Left lung (tissue), 4 donors: ENCODE measurements at regions not wholly inside any gene's neighbourhood (a gene's known extent, or its start where the extent isn't known, plus 50 kb on each side); places are given as distances from the start of the nearest gene placed in this dataset.
A peak's percentile ranks its signal among the peaks of the same experiment; 100 is the strongest.

ENCODE experiments used
- ATAC-seq: fragments of 200-7000 bp; cut with Tn5 transposase; one replicate; pipeline ENCODE4 v1.9.1; 2020; ENCODE audit warnings: moderate library complexity
- DNase-seq, 4 donors: peaks; one replicate each; pipeline ENCODE4 v3.0.0-alpha.2; 2013 to 2020
- H3K27ac ChIP-seq, 2 donors: fragments of 200-600 bp; sonication (generic) in 1 of 2; one replicate each; pipeline versions ENCODE4 v1.5.0 to v1.8.0; 2020 to 2021
- H3K27me3 ChIP-seq, 2 donors: fragments of 200-600 bp; sonication (generic) in 1 of 2; one replicate each; pipeline versions ENCODE4 v1.5.0 to v1.8.0; 2020 to 2021
- H3K36me3 ChIP-seq, 2 donors: fragments of 200-600 bp; sonication (generic) in 1 of 2; one replicate each; pipeline versions ENCODE4 v1.5.0 to v1.8.0; 2020 to 2021
- H3K4me1 ChIP-seq, 2 donors: fragments of 200-600 bp; one replicate each; pipeline ENCODE4 v1.8.0; 2021
- H3K4me3 ChIP-seq, 2 donors: fragments of 200-600 bp; sonication (generic) in 1 of 2; one replicate each; pipeline versions ENCODE4 v1.5.0 to v1.8.0; 2020 to 2021; ENCODE audit warnings: mild to moderate bottlenecking in 1 of 2
- H3K9me3 ChIP-seq, 2 donors: fragments of 200-600 bp; sonication (generic) in 1 of 2; one replicate each; pipeline versions ENCODE4 v1.5.0 to v1.8.0; 2020 to 2021
- CTCF ChIP-seq, 2 donors: fragments of 200-600 bp; sonication (generic) in 1 of 2; IDR thresholded peaks; one replicate each; pipeline versions ENCODE4 v1.5.0 to v1.8.0; 2021; ENCODE audit warnings: antibody characterized with exemption in 2 of 2
- intact Hi-C, 2 donors: fragments of 100-400 bp; cut with DNase I; formaldehyde crosslinking; loops; one replicate each; pipeline versions ENCODE4 v1.11.2 to v1.14.2; 2022
- donor health status: DM: no; HTN: yes; CAD: no.
- donor health status: DM: no; HTN: no; CAD: no.

GRCh38 chr4:35250761-35251160, 993.6 kb downstream of the ARAP2 start:
- no peaks in the 10 kb centered on the region for H3K27me3 ChIP-seq
- no peak overlapping the region for H3K4me3 ChIP-seq
- no peaks in the 10 kb centered on the region for H3K9me3 ChIP-seq
- H3K36me3 ChIP-seq = no peaks in the 10 kb centered on the region
- H3K4me1 ChIP-seq = no peaks in the 10 kb centered on the region
- H3K27ac ChIP-seq = no peak overlapping the region
- DNase-seq (peak in 1 of 4 donors; percentile 2), ATAC-seq (no peak)
- intact Hi-C loops = no loop called here
- no peak for TF ChIP-seq CTCF (IDR thresholded peaks at IDR 0.05)

- DNase-seq = no peak
- ATAC-seq = no peak
- intact Hi-C loops = no loop called here
- H3K36me3 ChIP-seq = no peaks in the 10 kb centered on the region
- no peak overlapping the region for H3K27ac ChIP-seq
- H3K27me3 ChIP-seq = no peaks in the 10 kb centered on the region
- H3K4me3 ChIP-seq = no peak overlapping the region
- H3K4me1 ChIP-seq = no peaks in the 10 kb centered on the region
- TF ChIP-seq CTCF (IDR thresholded peaks at IDR 0.05) = no peak
- H3K9me3 ChIP-seq = no peaks in the 10 kb centered on the region
These were observed 992.2 kb downstream of the ARAP2 start for GRCh38 chr4:35252071-35252470.

- peak; percentile 32 for ATAC-seq
- Histone ChIP-seq H3K27me3 (no peaks in the 10 kb centered on the region), H3K4me3 (no peak overlapping the region), H3K27ac (no peak overlapping the region), H3K36me3 (no peaks in the 10 kb centered on the region), H3K9me3 (no peaks in the 10 kb centered on the region), H3K4me1 (no peaks in the 10 kb centered on the region)
- no peak for TF ChIP-seq CTCF (IDR thresholded peaks at IDR 0.05)
- intact Hi-C loops = no loop called here
- no peak for DNase-seq
These were observed 991.4 kb downstream of the ARAP2 start for GRCh38 chr4:35252866-35253265.

- H3K27ac ChIP-seq = no peak overlapping the region
- no peaks in the 10 kb centered on the region for H3K4me1 ChIP-seq
- TF ChIP-seq CTCF (IDR thresholded peaks at IDR 0.05) = no peak
- DNase-seq = no peak
- H3K4me3 ChIP-seq = no peak overlapping the region
- H3K27me3 ChIP-seq = no peaks in the 10 kb centered on the region
- intact Hi-C loops = no loop called here
- ATAC-seq = no peak
- H3K36me3 ChIP-seq = no peaks in the 10 kb centered on the region
- H3K9me3 ChIP-seq = no peaks in the 10 kb centered on the region
These were observed 991.0 kb downstream of the ARAP2 start for GRCh38 chr4:35253331-35253730.

- Histone ChIP-seq H3K27ac (no peak overlapping the region), H3K9me3 (peaks cover 0 to 2% of the 10 kb centered on the region in 2 donors), H3K27me3 (no peaks in the 10 kb centered on the region), H3K36me3 (no peaks in the 10 kb centered on the region), H3K4me3 (no peak overlapping the region), H3K4me1 (no peaks in the 10 kb centered on the region)
- peak; percentile 71 for ATAC-seq
- intact Hi-C loops = no loop called here
- TF ChIP-seq CTCF (IDR thresholded peaks at IDR 0.05) = no peak
- no peak for DNase-seq
These were observed 957.9 kb downstream of the ARAP2 start for GRCh38 chr4:35286434-35286833.
